H9 (cell line): ENCODE measurements at regions not wholly inside any gene's neighbourhood (a gene's known extent, or its start where the extent isn't known, plus 50 kb on each side); places are given as distances from the start of the nearest gene placed in this dataset.

ENCODE experiments used
- DNase-seq: peaks from one replicate; pipeline ENCODE4 v3.0.0-alpha.2; 2017
- H2AFZ ChIP-seq: one replicate; pipeline ENCODE4 v1.6.1; 2013; ENCODE audit warnings: mild to moderate bottlenecking, low read length, control low read depth, moderate library complexity
- H2AK5ac ChIP-seq: 2 replicates; pipeline ENCODE4 v1.6.1; 2013; ENCODE audit warnings: low read length, control low read depth, mixed read lengths; ENCODE audit not compliant: insufficient read length
- H2BK120ac ChIP-seq: one replicate; pipeline ENCODE4 v1.6.1; 2013; ENCODE audit warnings: low read depth, mild to moderate bottlenecking, low read length, control low read depth, inconsistent platforms; ENCODE audit not compliant: poor library complexity, severe bottlenecking
- H2BK12ac ChIP-seq: 2 replicates; pipeline ENCODE4 v1.6.1; 2013; ENCODE audit warnings: low read length, control low read depth, mixed read lengths, low read depth; ENCODE audit not compliant: insufficient read length
- H2BK15ac ChIP-seq: 2 replicates; pipeline ENCODE4 v1.6.1; 2013; ENCODE audit warnings: low read depth, low read length, control low read depth
- H2BK20ac ChIP-seq: one replicate; pipeline ENCODE4 v1.6.1; 2013; ENCODE audit warnings: low read depth, mild to moderate bottlenecking, low read length, control low read depth, inconsistent platforms; ENCODE audit not compliant: poor library complexity, severe bottlenecking
- H2BK5ac ChIP-seq: 2 replicates; pipeline ENCODE4 v1.6.1; 2013; ENCODE audit warnings: low read length, control low read depth, mixed read lengths; ENCODE audit not compliant: insufficient read length
- H3K14ac ChIP-seq: 2 replicates; pipeline ENCODE4 v1.6.1; 2013; ENCODE audit warnings: low read length, control low read depth; ENCODE audit not compliant: insufficient read depth
- H3K18ac ChIP-seq: 2 replicates; pipeline ENCODE4 v1.6.1; 2013; ENCODE audit warnings: low read depth, mild to moderate bottlenecking, mixed read lengths, low read length, control low read depth; ENCODE audit not compliant: insufficient read length
- H3K23ac ChIP-seq: 2 replicates; pipeline ENCODE4 v1.6.1; 2013; ENCODE audit warnings: low read length, control low read depth, mixed read lengths, low read depth; ENCODE audit not compliant: insufficient read length
- H3K23me2 ChIP-seq: 2 replicates; pipeline ENCODE4 v1.6.1; 2013; ENCODE audit warnings: low read depth, mild to moderate bottlenecking, mixed read lengths, low read length, control low read depth; ENCODE audit not compliant: insufficient read length, poor library complexity, severe bottlenecking
- H3K27ac ChIP-seq: 2 replicates; pipeline ENCODE4 v1.5.1; 2013; ENCODE audit warnings: low read length, control low read depth, mixed read lengths, low read depth; ENCODE audit not compliant: insufficient read length
- H3K27me3 ChIP-seq: 2 replicates; pipeline ENCODE4 v1.6.1; 2013; ENCODE audit warnings: low read length, control low read depth, inconsistent platforms; ENCODE audit not compliant: insufficient read depth
- H3K4ac ChIP-seq: 2 replicates; pipeline ENCODE4 v1.6.1; 2013; ENCODE audit warnings: low read depth, mild to moderate bottlenecking, control low read depth, inconsistent platforms, low read length, moderate library complexity
- H3K4me1 ChIP-seq: 2 replicates; pipeline ENCODE4 v1.6.1; 2013; ENCODE audit warnings: low read length, control low read depth, inconsistent platforms; ENCODE audit not compliant: insufficient read depth
- H3K4me2 ChIP-seq: 2 replicates; pipeline ENCODE4 v1.6.1; 2013; ENCODE audit warnings: low read length, control low read depth, mixed read lengths; ENCODE audit not compliant: insufficient read length, insufficient read depth
- H3K56ac ChIP-seq: 2 replicates; pipeline ENCODE4 v1.6.1; 2013; ENCODE audit warnings: low read depth, mild to moderate bottlenecking, mixed read lengths, low read length, control low read depth; ENCODE audit not compliant: insufficient read length
- H3K79me1 ChIP-seq: 2 replicates; pipeline ENCODE4 v1.6.1; 2013; ENCODE audit warnings: low read depth, mild to moderate bottlenecking, moderate library complexity, low read length, control low read depth, inconsistent platforms; ENCODE audit not compliant: insufficient read depth, poor library complexity, severe bottlenecking
- H3K79me2 ChIP-seq: 2 replicates; pipeline ENCODE4 v1.6.1; 2013; ENCODE audit warnings: low read length, control low read depth, inconsistent platforms; ENCODE audit not compliant: insufficient read depth
- H3K9ac ChIP-seq: 2 replicates; pipeline ENCODE4 v1.6.1; 2013; ENCODE audit warnings: low read length, control low read depth, mixed read lengths; ENCODE audit not compliant: insufficient read length; ENCODE audit errors: extremely low read depth
- H3K9me3 ChIP-seq: one replicate; pipeline ENCODE4 v1.6.1; 2013; ENCODE audit warnings: low read depth, low read length, inconsistent platforms; ENCODE audit not compliant: control insufficient read depth
- H3T11ph ChIP-seq: one replicate; pipeline ENCODE4 v1.6.1; 2013; ENCODE audit warnings: mild to moderate bottlenecking, low read length, control low read depth, inconsistent platforms
- H4K20me1 ChIP-seq: one replicate; pipeline ENCODE4 v1.6.1; 2013; ENCODE audit not compliant: control insufficient read depth, insufficient read length, insufficient read depth
- H4K5ac ChIP-seq: 2 replicates; pipeline ENCODE4 v1.6.1; 2013; ENCODE audit warnings: low read depth, mild to moderate bottlenecking, mixed read lengths, low read length, control low read depth; ENCODE audit not compliant: insufficient read length
- H4K8ac ChIP-seq: replicated peaks from 2 replicates; pipeline ENCODE4 v1.6.1; 2013; ENCODE audit warnings: low read length, control low read depth, mixed read lengths, low read depth; ENCODE audit not compliant: insufficient read length
- H4K91ac ChIP-seq: 2 replicates; pipeline ENCODE4 v1.6.1; 2013; ENCODE audit warnings: low read depth, mild to moderate bottlenecking, moderate library complexity, mixed read lengths, low read length, control low read depth; ENCODE audit not compliant: insufficient read length
- H3K27ac Mint-ChIP-seq, 3 experiments: 2 replicates in 2 of 3; 3 replicates in 1 of 3; pipeline ENCODE4 v1.8.0; 2020 to 2021; ENCODE audit warnings: mixed read lengths in 3 of 3, mild to moderate bottlenecking in 1 of 3, moderate library complexity in 1 of 3
- H3K27me3 Mint-ChIP-seq: 2 replicates; pipeline ENCODE4 v1.8.0; 2021; ENCODE audit warnings: low read depth, mild to moderate bottlenecking, moderate library complexity, mixed read lengths
- H3K36me3 Mint-ChIP-seq, 3 experiments: 2 replicates in 2 of 3; 3 replicates in 1 of 3; pipeline ENCODE4 v1.8.0; 2020 to 2021; ENCODE audit warnings: low read depth in 3 of 3, mixed read lengths in 3 of 3; ENCODE audit not compliant: insufficient read depth in 1 of 3
- H3K4me1 Mint-ChIP-seq, 2 experiments: 2 replicates each; pipeline ENCODE4 v1.8.0; 2020; ENCODE audit warnings: mixed read lengths in 2 of 2
- H3K4me3 Mint-ChIP-seq, 2 experiments: 2 replicates in 1 of 2; 3 replicates in 1 of 2; pipeline ENCODE4 v1.8.0; 2020 to 2021; ENCODE audit warnings: mild to moderate bottlenecking in 2 of 2, mixed read lengths in 2 of 2, moderate library complexity in 1 of 2
- H3K9me3 Mint-ChIP-seq, 2 experiments: 2 replicates in 1 of 2; 3 replicates in 1 of 2; pipeline ENCODE4 v1.8.0; 2020; ENCODE audit warnings: mild to moderate bottlenecking in 2 of 2, mixed read lengths in 2 of 2, moderate library complexity in 1 of 2
- WGBS: extraction: QIAGEN DNeasy Blood & Tissue Kit; methylation state at CpG from one replicate; pipeline ENCODE4 v1.1.7; 2013; ENCODE audit warnings: missing lambda C conversion rate, low lambda C conversion rate, mixed read lengths; ENCODE audit not compliant: insufficient read length; ENCODE audit errors: extremely low coverage; 5-methylcytosine and 5-hydroxymethylcytosine counted together
- TF ChIP-seq, protein P1 (sequence below): fragments of 200-600 bp; sonication (generic); conservative IDR thresholded peaks from 3 replicates; pipeline ENCODE4 v1.8.0; 2021; ENCODE audit warnings: antibody characterized with exemption, mild to moderate bottlenecking

DNA sequence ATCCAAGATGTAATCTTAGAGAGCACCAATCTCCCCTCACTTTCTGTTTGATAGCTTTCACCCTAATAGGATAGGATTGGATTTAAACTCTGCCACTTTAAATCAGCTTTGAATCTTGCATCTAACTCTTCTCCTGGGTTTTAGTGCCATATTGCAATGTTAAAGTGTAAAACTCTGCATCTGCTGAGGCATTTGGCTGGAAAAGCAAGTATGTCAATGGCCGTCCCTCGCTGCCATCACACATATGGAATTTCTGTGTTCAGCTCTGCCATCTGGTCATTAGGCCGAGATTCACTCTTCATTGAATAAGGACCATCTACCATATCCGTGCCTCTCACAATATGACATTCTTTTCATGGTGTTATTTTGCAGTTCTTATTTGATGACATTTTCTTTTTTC, 728.1 kb upstream of the PIK3C3 start:
- Histone ChIP-seq H3K4ac (no peak overlapping the region), H3K9ac (no peak overlapping the region), H4K91ac (no peak overlapping the region), H3K18ac (no peak overlapping the region), H4K5ac (no peak overlapping the region), H3K4me2 (no peak overlapping the region), H3K14ac (no peak overlapping the region), H2BK15ac (no peak overlapping the region), H4K8ac (no peak overlapping the region), H2BK5ac (no peak overlapping the region), H3K27ac (no peak overlapping the region), H3K56ac (no peak overlapping the region), H2AK5ac (no peak overlapping the region), H3K23me2 (no peaks in the 10 kb centered on the region), H3T11ph (no peak overlapping the region), H2BK20ac (no peak overlapping the region), H2BK12ac (no peak overlapping the region), H3K23ac (no peak overlapping the region), H3K4me1 (no peaks in the 10 kb centered on the region), H2BK120ac (no peak overlapping the region), H3K27me3 (no peaks in the 10 kb centered on the region), H3K9me3 (no peaks in the 10 kb centered on the region), H3K79me1 (no peaks in the 10 kb centered on the region), H4K20me1 (no peaks in the 10 kb centered on the region), H2AFZ (no peak overlapping the region), H3K79me2 (no peaks in the 10 kb centered on the region)
- Mint-ChIP-seq H3K4me1 (no peaks in the 10 kb centered on the region), H3K9me3 (peaks cover 2 to 3% of the 10 kb centered on the region in 2 experiments; a peak in 2 of 5 replicates), H3K27me3 (no peaks in the 10 kb centered on the region), H3K4me3 (no peak overlapping the region), H3K27ac (no peak overlapping the region), H3K36me3 (peaks cover 0 to 7% (median 2%) of the 10 kb centered on the region in 3 experiments; a peak in 3 of 7 replicates)
- TF ChIP-seq, protein P1, sequence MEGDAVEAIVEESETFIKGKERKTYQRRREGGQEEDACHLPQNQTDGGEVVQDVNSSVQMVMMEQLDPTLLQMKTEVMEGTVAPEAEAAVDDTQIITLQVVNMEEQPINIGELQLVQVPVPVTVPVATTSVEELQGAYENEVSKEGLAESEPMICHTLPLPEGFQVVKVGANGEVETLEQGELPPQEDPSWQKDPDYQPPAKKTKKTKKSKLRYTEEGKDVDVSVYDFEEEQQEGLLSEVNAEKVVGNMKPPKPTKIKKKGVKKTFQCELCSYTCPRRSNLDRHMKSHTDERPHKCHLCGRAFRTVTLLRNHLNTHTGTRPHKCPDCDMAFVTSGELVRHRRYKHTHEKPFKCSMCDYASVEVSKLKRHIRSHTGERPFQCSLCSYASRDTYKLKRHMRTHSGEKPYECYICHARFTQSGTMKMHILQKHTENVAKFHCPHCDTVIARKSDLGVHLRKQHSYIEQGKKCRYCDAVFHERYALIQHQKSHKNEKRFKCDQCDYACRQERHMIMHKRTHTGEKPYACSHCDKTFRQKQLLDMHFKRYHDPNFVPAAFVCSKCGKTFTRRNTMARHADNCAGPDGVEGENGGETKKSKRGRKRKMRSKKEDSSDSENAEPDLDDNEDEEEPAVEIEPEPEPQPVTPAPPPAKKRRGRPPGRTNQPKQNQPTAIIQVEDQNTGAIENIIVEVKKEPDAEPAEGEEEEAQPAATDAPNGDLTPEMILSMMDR: no peak
- WGBS: no CpG with 5 or more reads among the region's 4 CpGs
- no peak for DNase-seq
